ENCODE measurements at regions not wholly inside any gene's neighbourhood (a gene's known extent, or its start where the extent isn't known, plus 50 kb on each side); places are given as distances from the start of the nearest gene placed in this dataset.
A peak's percentile ranks its signal among the peaks of the same experiment; 100 is the strongest.

GRCh38 chr5:20959347-20959746, 971.3 kb upstream of the CDH18 start:
- 94% methylated on average over 1 of the region's 1 CpG for WGBS
- H2BK120ac ChIP-seq (ENCODE audit: low read depth, low read length), result no peak overlapping the region
- H2AFZ ChIP-seq (ENCODE audit: low read depth, low read length), result no peak overlapping the region

DNA sequence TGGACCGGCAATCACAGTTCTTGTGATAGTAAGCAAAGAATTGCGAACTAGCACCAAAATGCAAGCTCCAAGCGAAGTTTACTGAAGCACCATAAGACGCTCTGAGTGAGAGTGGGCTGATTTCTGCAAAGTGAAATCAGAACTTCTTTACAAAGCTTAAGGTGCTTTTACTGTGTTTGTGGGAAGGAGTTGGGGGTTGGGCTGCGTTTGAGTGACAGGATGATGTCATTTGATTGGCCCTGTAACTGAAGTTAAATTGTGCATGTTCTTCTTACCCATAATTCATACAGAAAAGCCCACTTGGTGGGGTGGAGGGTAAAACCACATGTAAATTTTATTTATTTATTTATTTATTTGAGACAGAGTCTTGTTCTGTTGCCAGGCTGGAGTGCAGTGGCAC, 970.6 kb upstream of the CDH18 start:
- H2BK15ac ChIP-seq (ENCODE audit: low read depth, poor library complexity, severe bottlenecking), result no peak overlapping the region
- H3K4me3 ChIP-seq (ENCODE audit: insufficient read depth in 1 of 2, low read depth in 1 of 2, low read length in 2 of 2), result no peak overlapping the region
- H3K14ac ChIP-seq (ENCODE audit: low read length in 2 of 2), result no peak overlapping the region
- no peak overlapping the region for H2BK120ac ChIP-seq (ENCODE audit: low read depth, low read length)
- H3K27ac ChIP-seq (ENCODE audit: low read length, poor library complexity, severe bottlenecking), result no peak overlapping the region
- no peak overlapping the region for H2AK5ac ChIP-seq (ENCODE audit: low read length, severe bottlenecking)
- H3K4me1 ChIP-seq (ENCODE audit: control insufficient read depth, insufficient read depth, low read depth, low read length), result no peaks in the 10 kb centered on the region
- no peak overlapping the region for H4K8ac ChIP-seq (ENCODE audit: low read length)
- no peaks in the 10 kb centered on the region for H3K36me3 ChIP-seq (ENCODE audit: control insufficient read depth in 1 of 2, insufficient read depth in 2 of 2, low read depth in 1 of 2, low read length in 2 of 2)
- no peak overlapping the region for H3K9ac ChIP-seq (ENCODE audit: low read length)
- no peaks in the 10 kb centered on the region for H3K79me1 ChIP-seq (replicated peaks; ENCODE audit: low read length, poor library complexity, severe bottlenecking)
- H3K9me3 ChIP-seq (ENCODE audit: control insufficient read depth, low read length), result peaks cover 4% of the 10 kb centered on the region
- no peak overlapping the region for H3K18ac ChIP-seq (ENCODE audit: low read depth in 1 of 2, low read length in 2 of 2)
- no peak overlapping the region for H2AFZ ChIP-seq (ENCODE audit: low read depth, low read length)
- no peak overlapping the region for H4K91ac ChIP-seq (ENCODE audit: low read length)
- no peak overlapping the region for H3K4ac ChIP-seq (ENCODE audit: low read depth in 1 of 2, low read length in 2 of 2)
- 92% methylated on average over 4 of the region's 5 CpGs for WGBS
- no peak overlapping the region for H3K4me2 ChIP-seq (ENCODE audit: low read length, poor library complexity, severe bottlenecking)
- H2BK12ac ChIP-seq (ENCODE audit: low read length in 2 of 2), result no peak overlapping the region
- H3K23ac ChIP-seq (ENCODE audit: low read length in 2 of 2), result no peak overlapping the region
- no peak for DNase-seq
- H3K27me3 ChIP-seq (ENCODE audit: control insufficient read depth in 1 of 2, insufficient read depth in 1 of 2, low read length in 2 of 2), result no peaks in the 10 kb centered on the region
- H2BK5ac ChIP-seq (ENCODE audit: low read depth, low read length, poor library complexity, severe bottlenecking), result no peak overlapping the region

More at GRCh38 chr5:20959347-20959746, 971.3 kb upstream of the CDH18 start:
- Histone ChIP-seq H3K4me2 (ENCODE audit: low read length, poor library complexity, severe bottlenecking) (no peak overlapping the region), H2BK15ac (ENCODE audit: low read depth, poor library complexity, severe bottlenecking) (no peak overlapping the region), H3K4me3 (ENCODE audit: insufficient read depth in 1 of 2, low read depth in 1 of 2, low read length in 2 of 2) (no peak overlapping the region), H3K79me1 (replicated peaks; ENCODE audit: low read length, poor library complexity, severe bottlenecking) (no peaks in the 10 kb centered on the region), H2AK5ac (ENCODE audit: low read length, severe bottlenecking) (no peak overlapping the region), H2BK12ac (ENCODE audit: low read length in 2 of 2) (no peak overlapping the region), H3K36me3 (ENCODE audit: control insufficient read depth in 1 of 2, insufficient read depth in 2 of 2, low read depth in 1 of 2, low read length in 2 of 2) (no peaks in the 10 kb centered on the region), H3K18ac (ENCODE audit: low read depth in 1 of 2, low read length in 2 of 2) (no peak overlapping the region), H3K9ac (ENCODE audit: low read length) (no peak overlapping the region), H3K14ac (ENCODE audit: low read length in 2 of 2) (no peak overlapping the region), H3K4me1 (ENCODE audit: control insufficient read depth, insufficient read depth, low read depth, low read length) (no peaks in the 10 kb centered on the region), H3K27me3 (ENCODE audit: control insufficient read depth in 1 of 2, insufficient read depth in 1 of 2, low read length in 2 of 2) (no peaks in the 10 kb centered on the region), H3K9me3 (ENCODE audit: control insufficient read depth, low read length) (peaks cover 2% of the 10 kb centered on the region), H3K27ac (ENCODE audit: low read length, poor library complexity, severe bottlenecking) (no peak overlapping the region), H3K23ac (ENCODE audit: low read length in 2 of 2) (no peak overlapping the region), H4K8ac (ENCODE audit: low read length) (no peak overlapping the region), H3K4ac (ENCODE audit: low read depth in 1 of 2, low read length in 2 of 2) (no peak overlapping the region), H4K91ac (ENCODE audit: low read length) (no peak overlapping the region), H2BK5ac (ENCODE audit: low read depth, low read length, poor library complexity, severe bottlenecking) (no peak overlapping the region)
- no peak for DNase-seq

GRCh38 chr5:20956134-20956533, 968.1 kb upstream of the CDH18 start:
- Histone ChIP-seq H4K91ac (ENCODE audit: low read length) (no peak overlapping the region), H3K27ac (ENCODE audit: low read length, poor library complexity, severe bottlenecking) (no peak overlapping the region), H3K4me3 (ENCODE audit: insufficient read depth in 1 of 2, low read depth in 1 of 2, low read length in 2 of 2) (no peak overlapping the region), H2BK12ac (ENCODE audit: low read length in 2 of 2) (no peak overlapping the region), H3K27me3 (ENCODE audit: control insufficient read depth in 1 of 2, insufficient read depth in 1 of 2, low read length in 2 of 2) (no peaks in the 10 kb centered on the region), H3K9ac (ENCODE audit: low read length) (no peak overlapping the region), H2BK120ac (ENCODE audit: low read depth, low read length) (no peak overlapping the region), H4K8ac (ENCODE audit: low read length) (no peak overlapping the region), H2BK5ac (ENCODE audit: low read depth, low read length, poor library complexity, severe bottlenecking) (no peak overlapping the region), H3K9me3 (ENCODE audit: control insufficient read depth, low read length) (peaks cover 4% of the 10 kb centered on the region), H3K36me3 (ENCODE audit: control insufficient read depth in 1 of 2, insufficient read depth in 2 of 2, low read depth in 1 of 2, low read length in 2 of 2) (no peaks in the 10 kb centered on the region), H3K4me2 (ENCODE audit: low read length, poor library complexity, severe bottlenecking) (no peak overlapping the region), H3K14ac (ENCODE audit: low read length in 2 of 2) (no peak overlapping the region), H3K4ac (ENCODE audit: low read depth in 1 of 2, low read length in 2 of 2) (no peak overlapping the region), H3K4me1 (ENCODE audit: control insufficient read depth, insufficient read depth, low read depth, low read length) (no peaks in the 10 kb centered on the region), H3K23ac (ENCODE audit: low read length in 2 of 2) (no peak overlapping the region), H2BK15ac (ENCODE audit: low read depth, poor library complexity, severe bottlenecking) (no peak overlapping the region), H2AK5ac (ENCODE audit: low read length, severe bottlenecking) (no peak overlapping the region), H3K18ac (ENCODE audit: low read depth in 1 of 2, low read length in 2 of 2) (no peak overlapping the region), H3K79me1 (replicated peaks; ENCODE audit: low read length, poor library complexity, severe bottlenecking) (no peaks in the 10 kb centered on the region), H2AFZ (ENCODE audit: low read depth, low read length) (no peak overlapping the region)
- DNase-seq, result no peak
- WGBS, result no CpG with 5 or more reads among the region's 2 CpGs

GRCh38 chr5:20949636-20950035, 961.6 kb upstream of the CDH18 start:
- no peak overlapping the region for H2BK15ac ChIP-seq (ENCODE audit: low read depth, poor library complexity, severe bottlenecking)
- no peak overlapping the region for H2BK120ac ChIP-seq (ENCODE audit: low read depth, low read length)
- no peaks in the 10 kb centered on the region for H3K4me1 ChIP-seq (ENCODE audit: control insufficient read depth, insufficient read depth, low read depth, low read length)
- H3K36me3 ChIP-seq (ENCODE audit: control insufficient read depth in 1 of 2, insufficient read depth in 2 of 2, low read depth in 1 of 2, low read length in 2 of 2), result no peaks in the 10 kb centered on the region
- no peak overlapping the region for H3K18ac ChIP-seq (ENCODE audit: low read depth in 1 of 2, low read length in 2 of 2)
- H3K27me3 ChIP-seq (ENCODE audit: control insufficient read depth in 1 of 2, insufficient read depth in 1 of 2, low read length in 2 of 2), result no peaks in the 10 kb centered on the region
- H4K8ac ChIP-seq (ENCODE audit: low read length), result no peak overlapping the region
- H4K91ac ChIP-seq (ENCODE audit: low read length), result no peak overlapping the region
- H3K9me3 ChIP-seq (ENCODE audit: control insufficient read depth, low read length), result peaks cover 4% of the 10 kb centered on the region
- no peak overlapping the region for H3K14ac ChIP-seq (ENCODE audit: low read length in 2 of 2)
- no peak overlapping the region for H3K4ac ChIP-seq (ENCODE audit: low read depth in 1 of 2, low read length in 2 of 2)
- H2BK5ac ChIP-seq (ENCODE audit: low read depth, low read length, poor library complexity, severe bottlenecking), result no peak overlapping the region
- no peak overlapping the region for H2AK5ac ChIP-seq (ENCODE audit: low read length, severe bottlenecking)
- no peak overlapping the region for H2BK12ac ChIP-seq (ENCODE audit: low read length in 2 of 2)
- no peak overlapping the region for H3K23ac ChIP-seq (ENCODE audit: low read length in 2 of 2)
- no peaks in the 10 kb centered on the region for H3K79me1 ChIP-seq (replicated peaks; ENCODE audit: low read length, poor library complexity, severe bottlenecking)
- no CpG with 5 or more reads among the region's 1 CpG for WGBS
- DNase-seq, result peak; percentile 9
- no peak overlapping the region for H3K4me3 ChIP-seq (ENCODE audit: insufficient read depth in 1 of 2, low read depth in 1 of 2, low read length in 2 of 2)
- H3K9ac ChIP-seq (ENCODE audit: low read length), result no peak overlapping the region
- no peak overlapping the region for H3K4me2 ChIP-seq (ENCODE audit: low read length, poor library complexity, severe bottlenecking)
- H2AFZ ChIP-seq (ENCODE audit: low read depth, low read length), result no peak overlapping the region
- H3K27ac ChIP-seq (ENCODE audit: low read length, poor library complexity, severe bottlenecking), result no peak overlapping the region
